HG02938 (cell line): ENCODE measurements at regions not wholly inside any gene's neighbourhood (a gene's known extent, or its start where the extent isn't known, plus 50 kb on each side); places are given as distances from the start of the nearest gene placed in this dataset.
"Not testable (repeated sequence)": the region's sequence is repeated elsewhere in the genome, so short reads cannot be mapped to it uniquely, and the experiment has no call there.

Experiments used
- ATAC-seq: cut with Tn5 transposase; IDR thresholded peaks from one replicate; pipeline ENCODE4 v1.9.1; 2021; ENCODE audit warnings: mild to moderate bottlenecking, moderate library complexity; ENCODE audit not compliant: unreplicated experiment

DNA sequence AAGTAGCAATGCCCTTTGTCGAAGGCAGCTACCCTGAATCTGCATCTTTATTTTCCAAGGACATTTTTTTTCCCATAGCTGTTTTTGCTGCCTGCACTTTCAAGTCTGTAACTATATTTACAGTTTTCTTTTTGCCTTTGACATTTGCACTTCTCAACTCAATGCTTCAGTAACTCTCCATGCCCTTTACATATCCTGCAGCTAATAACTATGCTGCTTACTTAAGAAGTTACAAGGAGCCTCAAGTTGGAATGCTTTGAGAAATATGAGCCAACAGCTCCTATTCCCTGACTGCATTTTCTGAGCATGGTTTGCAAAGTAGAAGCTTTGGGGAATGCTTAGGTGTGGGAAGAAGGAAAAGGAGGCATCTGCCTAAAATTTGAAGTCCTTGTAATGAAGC, 194.8 kb upstream of the TRPC7 start:
- no peak for ATAC-seq

DNA sequence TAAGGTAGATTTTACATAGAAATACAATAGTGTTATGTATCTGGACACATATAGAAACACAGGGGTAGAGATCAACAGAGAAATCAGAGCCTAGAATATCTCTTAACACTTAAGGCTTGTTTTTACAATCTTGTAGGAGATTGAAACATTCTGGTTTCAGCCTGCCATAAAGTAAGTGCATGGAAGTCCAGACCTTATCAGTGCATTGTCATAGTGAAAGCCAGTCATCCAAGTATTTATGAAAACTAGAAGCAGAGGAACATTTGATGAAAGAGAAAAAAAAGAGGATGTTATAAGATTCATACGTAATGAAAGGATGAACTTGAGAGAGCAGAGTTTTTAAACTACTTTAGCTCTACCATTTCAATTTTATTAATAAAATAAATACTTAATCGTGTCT, 194.3 kb upstream of the TRPC7 start:
- ATAC-seq = no peak

DNA sequence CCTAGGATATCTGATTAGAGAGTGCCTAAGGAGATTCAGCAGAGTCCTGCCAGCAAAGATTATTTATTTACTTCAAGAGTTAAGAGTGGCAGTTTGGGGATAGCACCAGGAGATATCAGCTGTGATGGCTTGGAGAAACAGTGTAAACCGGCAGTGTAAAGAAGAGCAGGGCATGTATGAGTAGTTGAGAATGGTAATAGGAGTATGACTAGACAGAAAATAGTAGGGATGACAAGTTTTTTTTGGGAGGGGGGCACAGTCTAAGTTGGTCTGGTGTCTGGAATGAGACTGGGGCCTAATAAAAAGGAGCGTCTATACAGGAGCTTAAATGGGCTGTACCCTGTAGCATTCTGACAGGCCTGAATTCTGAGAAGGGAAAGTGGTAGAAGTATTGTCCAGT, 181.8 kb upstream of the TRPC7 start:
- not testable (repeated sequence) for ATAC-seq

- not testable (repeated sequence) for ATAC-seq
These were observed 181.1 kb upstream of the TRPC7 start for GRCh38 chr5:136546441-136546840.

DNA sequence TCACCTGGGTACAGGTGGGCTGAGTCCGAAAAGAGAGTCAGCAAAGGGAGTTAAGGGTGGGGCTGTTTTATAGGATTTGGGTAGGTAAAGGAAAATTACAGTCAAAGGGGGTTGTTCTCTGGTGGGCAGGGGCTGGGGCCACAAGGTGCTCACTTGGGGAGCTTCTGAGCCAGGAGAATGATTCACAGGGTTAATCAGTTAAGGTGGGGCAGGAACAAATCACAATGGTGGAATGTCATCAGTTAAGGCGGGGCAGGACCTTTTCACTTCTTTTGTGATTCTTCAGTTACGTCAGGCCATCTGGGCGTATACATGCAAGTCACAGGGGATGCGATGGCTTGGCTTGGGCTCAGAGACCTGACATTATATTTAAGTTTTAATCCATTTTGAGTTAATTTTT, 179.7 kb upstream of the TRPC7 start:
- ATAC-seq = not testable (repeated sequence)

- no peak for ATAC-seq
These were observed 173.2 kb upstream of the TRPC7 start for GRCh38 chr5:136538534-136538933.

DNA sequence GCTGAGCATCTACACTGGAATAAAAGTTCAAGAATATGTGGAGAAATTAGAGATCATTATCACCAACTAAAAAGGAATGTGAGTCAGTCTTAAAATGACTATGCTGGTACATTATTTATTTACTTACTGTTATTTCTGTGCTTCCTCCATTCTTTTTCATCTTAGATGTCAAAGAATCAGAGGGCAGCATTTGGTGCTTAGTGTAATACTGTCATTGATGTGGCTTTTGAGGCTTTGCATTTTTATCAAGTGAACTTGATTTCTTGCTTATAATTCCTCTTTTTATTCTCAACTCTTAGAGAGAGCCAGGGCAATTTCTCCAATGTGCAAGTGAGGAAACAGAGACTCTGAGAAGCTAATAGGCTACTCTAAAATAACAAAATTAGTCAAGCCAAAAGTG, 163.7 kb upstream of the TRPC7 start:
- ATAC-seq = no peak

DNA sequence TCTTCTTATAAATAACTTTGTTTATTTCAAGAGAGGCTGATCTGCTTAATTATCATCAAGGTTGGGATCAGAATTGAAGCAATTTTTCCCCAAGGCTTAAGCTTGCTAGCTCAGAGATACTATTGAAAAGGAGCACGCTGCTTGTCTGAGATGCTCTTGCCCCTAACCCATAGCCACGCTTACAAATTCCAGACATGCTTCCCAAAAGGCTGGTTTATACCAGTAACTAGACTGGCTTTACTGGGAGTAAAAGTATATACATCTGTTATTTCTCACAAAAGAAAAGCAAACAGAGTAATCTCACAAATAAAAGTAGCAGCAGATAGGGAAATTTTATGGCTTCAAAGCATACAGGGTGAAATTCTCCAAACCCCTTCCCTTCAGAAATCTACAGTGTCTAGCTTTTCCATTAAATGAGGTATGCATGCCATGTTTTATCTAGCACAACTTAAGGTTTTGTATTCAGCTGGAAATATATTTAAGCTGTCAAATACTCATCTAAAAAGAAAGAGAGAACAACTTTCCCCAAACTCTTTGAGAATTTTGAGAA, 163.2 kb upstream of the TRPC7 start:
- ATAC-seq = no peak

- no peak for ATAC-seq
These were observed 162.0 kb upstream of the TRPC7 start for GRCh38 chr5:136527311-136527710.

DNA sequence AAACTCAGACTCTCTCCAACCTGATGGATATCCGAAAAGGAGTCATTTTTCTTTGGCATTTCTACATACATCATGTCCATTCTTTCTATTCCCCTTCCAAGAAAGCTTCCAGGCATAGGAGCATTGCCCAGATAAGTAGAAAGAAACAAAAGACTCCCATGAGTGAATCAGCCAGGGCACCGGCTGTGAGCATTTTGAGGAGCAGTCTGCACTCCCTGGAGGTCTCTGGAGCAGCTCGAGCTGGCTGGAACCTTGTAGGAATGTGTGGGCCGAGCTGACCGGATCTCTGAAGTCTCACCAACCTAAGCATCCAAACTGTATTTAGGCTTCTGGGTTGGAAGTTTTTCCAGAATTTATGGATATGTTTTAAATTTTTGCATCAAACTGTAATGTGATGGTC, 161.4 kb upstream of the TRPC7 start:
- ATAC-seq = no peak

DNA sequence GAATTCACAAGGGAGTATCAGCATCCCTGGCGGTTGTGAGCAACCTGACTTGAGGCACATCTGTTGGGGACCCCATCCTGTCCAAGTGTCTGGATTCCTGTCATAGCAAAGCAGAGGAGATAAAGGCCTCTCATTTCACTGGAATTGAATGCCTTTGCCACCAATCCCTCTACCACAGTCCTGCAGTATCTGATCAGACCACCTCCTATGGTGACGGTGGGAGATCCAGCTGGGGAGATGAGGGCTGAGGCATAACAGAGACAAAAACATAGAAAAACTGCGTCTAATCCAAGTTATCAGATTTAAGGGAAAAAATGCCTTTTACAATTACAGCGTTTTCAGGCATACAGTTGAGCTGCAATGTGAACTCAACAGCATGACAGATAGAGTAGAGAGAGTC, 160.7 kb upstream of the TRPC7 start:
- ATAC-seq = no peak

GRCh38 chr5:136525597-136525996, 160.3 kb upstream of the TRPC7 start:
- no peak for ATAC-seq

DNA sequence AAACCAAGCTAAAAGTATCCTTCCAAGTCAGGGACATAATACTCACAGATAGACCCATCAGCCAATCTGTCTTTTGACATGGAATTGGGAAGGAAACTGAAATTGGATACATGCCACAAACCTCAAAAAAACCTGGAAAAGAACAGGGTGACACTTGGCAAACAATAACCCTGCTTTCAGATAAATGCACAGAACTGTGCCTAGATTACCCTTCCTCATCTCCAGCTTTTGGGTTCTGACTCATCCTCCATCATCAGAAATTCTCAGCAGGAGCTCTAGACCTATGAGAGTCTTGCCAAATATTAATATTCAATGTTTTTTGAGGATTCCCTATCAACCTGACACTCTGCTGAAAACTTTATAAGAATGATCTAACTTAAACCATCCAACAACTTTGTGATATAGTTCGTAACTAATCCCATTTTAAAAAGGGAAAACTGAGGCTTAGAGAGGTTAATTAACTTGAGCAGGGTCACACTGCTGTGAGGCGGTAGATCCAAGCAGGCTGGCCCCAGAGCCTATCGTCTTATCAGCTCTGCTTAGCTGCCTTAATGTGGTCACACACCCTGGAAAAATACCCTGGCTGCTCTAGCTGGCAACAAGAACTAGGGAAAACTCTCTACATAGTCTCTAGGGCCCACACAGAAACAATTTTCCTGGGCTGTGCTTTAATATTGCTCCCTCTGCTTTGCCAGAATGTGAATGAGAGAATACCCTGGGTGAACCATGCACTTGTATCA, 157.0 kb upstream of the TRPC7 start:
- no peak for ATAC-seq

GRCh38 chr5:136521696-136522095, 156.4 kb upstream of the TRPC7 start:
- no peak for ATAC-seq

GRCh38 chr5:136518814-136519213, 153.5 kb upstream of the TRPC7 start:
- ATAC-seq = no peak

GRCh38 chr5:136518174-136518573, 152.8 kb upstream of the TRPC7 start:
- no peak for ATAC-seq

DNA sequence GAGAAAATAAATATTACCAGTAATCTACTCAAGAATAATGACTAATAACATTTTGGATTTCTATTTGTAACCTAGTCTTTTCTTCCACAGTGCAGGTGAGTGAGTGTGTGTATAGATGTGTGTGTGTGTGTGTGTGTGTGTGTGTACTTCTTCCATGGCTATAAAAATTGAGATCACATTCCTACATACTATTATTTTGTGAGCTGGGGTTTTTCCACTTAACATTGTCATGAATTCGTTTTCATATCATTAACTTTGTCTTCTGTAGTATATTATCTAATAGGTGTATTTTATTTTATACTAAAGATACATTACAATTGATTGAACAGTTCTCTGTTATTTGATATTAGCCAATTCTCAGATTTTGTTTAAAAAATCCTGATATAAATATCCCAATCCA, 152.4 kb upstream of the TRPC7 start:
- no peak for ATAC-seq

DNA sequence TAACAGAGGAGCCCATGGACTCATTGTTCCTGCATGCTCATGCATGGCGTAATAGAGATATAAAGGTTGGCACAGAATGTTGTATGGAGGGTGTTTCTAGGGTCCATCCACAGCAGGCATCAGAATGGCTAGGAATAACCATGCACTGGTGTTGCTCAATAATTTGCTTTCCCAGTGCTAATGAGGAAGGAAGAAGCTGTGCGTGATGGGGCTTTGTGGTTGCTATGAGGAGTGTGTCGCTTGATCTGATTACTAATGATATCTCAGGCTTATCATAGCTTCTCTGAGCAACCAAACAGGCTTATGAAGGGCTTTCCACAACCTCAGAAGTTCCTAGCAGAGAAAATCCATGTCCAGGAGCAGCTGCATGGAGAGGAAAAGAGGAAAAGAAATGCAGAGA, 151.3 kb upstream of the TRPC7 start:
- no peak for ATAC-seq

GRCh38 chr5:136513430-136513829, 148.1 kb upstream of the TRPC7 start:
- ATAC-seq = no peak

DNA sequence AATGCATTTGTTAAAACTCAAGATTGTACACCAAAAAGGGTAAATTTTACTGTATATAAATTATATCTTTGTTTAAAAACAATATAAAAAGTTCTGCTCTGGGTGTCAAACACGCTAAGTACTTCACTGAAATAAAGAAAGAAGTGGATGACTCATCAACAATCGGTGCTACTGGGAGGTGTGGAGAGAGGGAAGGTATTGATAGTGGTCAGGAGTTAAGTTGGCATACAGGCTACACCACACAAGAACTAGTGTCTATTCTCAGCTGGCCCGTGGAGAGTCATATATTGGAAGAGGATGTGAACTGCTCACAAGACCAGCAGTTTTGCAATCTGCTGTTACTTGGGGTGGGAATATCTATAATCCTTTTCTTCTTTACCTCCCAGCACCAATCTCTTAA, 145.7 kb upstream of the TRPC7 start:
- ATAC-seq = no peak

DNA sequence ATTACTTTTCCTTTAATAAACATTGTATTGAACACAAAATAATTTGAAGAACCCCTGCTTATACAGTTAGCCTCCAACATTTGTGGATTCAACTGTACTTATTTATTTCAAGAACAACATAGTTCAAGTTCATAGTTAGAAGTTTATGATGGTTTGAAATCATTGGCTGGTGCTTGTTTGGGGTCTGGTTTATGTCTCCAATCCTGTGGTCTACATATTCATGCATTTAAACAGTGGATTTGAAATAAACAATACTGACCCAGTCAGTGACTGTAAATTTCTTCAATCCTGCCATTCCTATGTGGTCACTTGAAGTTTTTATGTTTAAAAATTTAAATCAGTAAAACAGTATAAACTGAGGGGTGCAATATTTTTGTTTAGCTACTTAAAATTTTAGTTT, 145.1 kb upstream of the TRPC7 start:
- no peak for ATAC-seq

DNA sequence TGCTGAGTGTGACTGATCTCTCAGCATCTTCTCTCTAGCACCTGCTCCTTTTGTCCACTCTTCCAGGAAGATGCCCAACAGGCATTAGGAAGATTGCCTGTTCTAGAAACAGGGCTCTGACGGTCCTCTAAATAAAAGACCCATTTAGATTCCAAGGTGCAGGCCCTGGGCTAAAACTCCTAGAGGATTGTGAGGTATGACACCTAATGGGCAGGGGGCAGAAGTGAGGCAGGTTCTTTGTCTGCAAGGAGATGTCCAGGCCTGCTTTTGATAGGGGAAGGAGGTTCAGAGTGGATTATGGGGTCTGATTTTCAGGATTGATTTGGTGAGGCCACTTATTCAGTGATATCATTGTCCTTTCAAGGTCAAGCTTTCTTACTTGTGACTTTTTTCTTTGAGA, 140.8 kb upstream of the TRPC7 start:
- no peak for ATAC-seq

DNA sequence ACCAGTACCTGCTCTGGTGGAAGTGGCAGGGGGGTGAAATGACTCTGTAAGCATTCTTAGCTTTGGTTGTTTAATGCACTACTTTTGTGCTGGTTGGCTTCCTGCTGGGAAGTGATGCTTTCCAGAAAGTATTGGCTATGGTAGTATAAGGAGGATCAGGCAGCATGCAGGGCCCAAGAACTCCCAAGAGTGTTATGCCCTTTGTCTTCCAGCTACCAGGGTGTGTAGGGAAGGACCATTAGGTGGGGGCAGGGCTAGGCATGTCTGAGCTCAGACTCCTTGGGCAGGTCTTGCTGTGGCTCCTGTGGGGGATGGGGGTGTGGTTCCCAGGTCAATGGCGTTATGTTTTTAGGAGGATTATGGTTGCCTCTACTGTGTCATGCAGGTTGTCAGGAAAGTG, 135.8 kb upstream of the TRPC7 start:
- no peak for ATAC-seq
